COLO829 (cell line): ENCODE measurements at regions not wholly inside any gene's neighbourhood (a gene's known extent, or its start where the extent isn't known, plus 50 kb on each side); places are given as distances from the start of the nearest gene placed in this dataset.
"Not testable (repeated sequence)": the region's sequence is repeated elsewhere in the genome, so short reads cannot be mapped to it uniquely, and the experiment has no call there.

ENCODE experiments used
- DNase-seq: peaks from one replicate; pipeline ENCODE4 v3.0.0; 2012; ENCODE audit warnings: low spot score

GRCh38 chr1:166307261-166308188 lies 140.7 kb upstream of the FAM78B start:
- no peak for DNase-seq

- DNase-seq: not testable (repeated sequence)
These were observed 149.5 kb upstream of the FAM78B start for GRCh38 chr1:166316306-166316705.

- DNase-seq: no peak
These were observed 155.7 kb upstream of the FAM78B start for GRCh38 chr1:166322470-166322869.

DNA sequence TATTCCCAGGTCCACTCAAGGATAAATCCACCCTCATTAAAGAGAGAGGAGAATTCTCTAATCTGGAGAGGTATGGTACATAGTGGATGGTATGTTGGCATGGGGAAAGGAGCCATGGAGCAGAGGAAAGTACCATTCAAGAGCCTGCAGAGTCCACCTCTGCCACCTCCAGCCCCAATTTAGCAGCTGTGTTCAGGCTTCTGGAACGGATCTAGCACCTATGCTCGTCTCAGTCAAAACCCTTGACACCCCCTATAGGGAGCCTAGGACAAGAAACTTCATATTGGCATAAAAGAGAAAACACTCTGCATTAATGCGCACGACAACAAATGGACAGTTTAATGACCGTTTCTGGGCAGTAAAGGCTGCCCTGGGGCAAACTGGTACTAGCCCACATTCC lies 161.1 kb upstream of the FAM78B start:
- no peak for DNase-seq

- DNase-seq: no peak
These were observed 162.2 kb upstream of the FAM78B start for GRCh38 chr1:166328956-166329355.

DNA sequence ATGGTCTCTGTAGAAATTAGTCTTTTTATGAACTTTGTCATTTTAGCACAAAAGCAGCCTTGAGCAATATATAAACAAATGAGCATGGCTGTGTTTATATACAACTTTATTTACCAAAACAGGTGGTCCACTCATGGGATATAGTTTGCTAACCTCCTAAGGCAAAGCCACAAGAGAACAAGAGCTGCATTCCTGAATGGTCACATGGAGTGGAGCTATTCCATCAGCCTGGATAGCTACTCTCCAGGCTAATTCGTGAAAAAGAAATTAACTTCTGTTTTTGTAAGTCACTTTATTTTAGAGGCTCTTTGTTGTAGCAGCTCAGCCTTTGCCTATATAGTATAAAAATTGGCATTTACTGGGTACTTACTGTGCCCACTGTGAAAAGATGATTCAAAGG lies 163.3 kb upstream of the FAM78B start:
- no peak for DNase-seq

- DNase-seq: no peak
These were observed 171.3 kb upstream of the FAM78B start for GRCh38 chr1:166338105-166338504.

DNA sequence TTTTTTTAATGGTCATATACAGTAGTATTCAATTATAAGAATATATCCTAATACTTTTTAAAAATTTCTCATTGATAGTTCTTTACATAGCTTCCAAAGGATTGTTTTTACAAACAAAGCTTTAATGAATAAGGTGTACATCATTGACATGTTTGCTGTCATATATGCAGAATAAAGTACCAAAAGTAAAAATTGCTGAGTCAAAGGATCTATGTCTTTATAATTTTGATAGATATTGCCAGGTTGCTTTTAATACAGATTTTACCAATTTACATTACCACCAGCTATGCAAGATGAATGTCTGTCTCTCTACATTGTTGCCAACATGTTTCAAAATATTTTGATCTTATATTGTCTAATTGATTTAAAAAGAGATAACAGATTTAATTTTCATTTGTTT lies 173.9 kb upstream of the FAM78B start:
- no peak for DNase-seq

GRCh38 chr1:166343276-166343675 lies 176.5 kb upstream of the FAM78B start:
- DNase-seq: no peak

GRCh38 chr1:166350490-166350889 lies 183.7 kb upstream of the FAM78B start:
- no peak for DNase-seq

- no peak for DNase-seq
These were observed 184.9 kb upstream of the FAM78B start for GRCh38 chr1:166351676-166352075.

DNA sequence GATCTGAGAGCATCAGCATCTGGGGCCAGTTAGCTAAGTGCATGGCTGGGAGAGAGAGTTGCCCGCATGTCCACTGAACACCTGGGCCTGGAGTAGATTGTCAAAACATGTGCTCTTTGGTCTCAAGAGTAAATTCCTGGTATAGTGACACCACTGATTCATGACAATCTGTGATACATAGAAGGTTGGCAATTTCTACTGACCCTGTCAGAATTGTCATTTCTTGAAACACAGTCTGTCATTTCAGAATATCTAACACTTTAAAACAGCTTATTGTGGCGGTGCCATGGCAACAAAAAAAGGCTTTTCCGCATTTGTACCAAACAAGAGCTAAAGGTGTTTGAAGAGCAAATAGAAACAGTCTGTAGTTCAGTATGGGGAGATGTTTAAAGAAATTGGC lies 186.4 kb upstream of the FAM78B start:
- no peak for DNase-seq

DNA sequence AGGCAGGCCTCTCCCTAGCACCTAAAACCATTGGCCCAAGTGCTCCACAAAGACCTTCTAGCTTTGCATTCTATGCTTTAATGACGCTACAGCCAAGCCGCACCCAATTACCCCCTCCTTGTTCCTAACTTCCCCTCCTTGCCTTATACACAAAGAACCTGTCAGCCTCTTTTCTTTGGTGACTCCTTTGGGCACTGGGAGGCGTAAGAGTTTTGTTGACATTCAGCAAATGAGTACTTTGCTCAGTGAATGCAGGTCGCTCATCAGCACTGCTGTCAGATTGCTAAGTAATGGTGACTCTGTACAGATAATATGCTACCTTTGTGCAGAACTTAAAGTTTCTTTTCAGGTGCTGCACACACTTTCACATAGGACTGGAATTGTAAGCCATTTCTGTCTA lies 187.6 kb upstream of the FAM78B start:
- no peak for DNase-seq

DNA sequence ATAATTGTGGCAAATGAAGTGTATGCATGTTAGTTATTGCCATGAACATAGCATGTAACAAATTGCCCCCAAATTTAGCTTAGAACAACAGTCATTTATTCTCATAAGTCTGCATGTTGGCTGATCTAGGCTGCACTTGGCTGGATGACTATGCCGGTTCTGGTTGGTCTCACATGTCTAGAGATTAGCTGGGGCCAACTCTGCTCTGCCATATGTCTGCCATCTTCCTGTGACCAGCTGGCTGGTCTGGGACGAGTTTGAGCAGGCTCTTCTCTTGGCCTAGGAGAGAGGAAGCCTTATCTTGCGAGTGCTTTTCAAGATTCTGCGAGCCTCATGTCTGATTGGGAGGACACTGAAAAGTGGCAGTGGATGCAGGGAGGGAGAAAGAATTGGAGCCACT lies 198.3 kb upstream of the FAM78B start:
- DNase-seq: no peak

DNA sequence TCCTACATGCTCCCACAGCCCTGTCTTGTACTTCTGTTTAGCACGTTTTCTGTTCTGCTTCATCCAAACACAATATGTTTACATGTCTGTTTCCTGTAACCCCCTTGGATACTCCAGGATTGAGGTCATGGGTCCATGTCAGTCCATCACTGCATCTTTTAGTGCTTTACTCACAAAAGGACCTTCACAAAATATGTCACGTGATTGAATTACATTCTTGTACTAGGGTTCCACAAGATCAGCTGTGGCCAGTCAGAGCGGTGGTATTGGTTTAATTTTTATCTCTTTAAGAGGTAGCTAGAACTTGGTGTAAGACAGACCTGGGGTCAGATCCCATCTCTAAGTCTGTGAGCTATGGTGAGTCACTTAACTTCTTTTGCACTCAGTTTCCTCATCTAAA lies 201.2 kb upstream of the FAM78B start:
- DNase-seq: no peak

- peak; percentile 74 for DNase-seq
These were observed 211.1 kb upstream of the FAM78B start for GRCh38 chr1:166377896-166378295.

GRCh38 chr1:166378805-166379204 lies 212.0 kb upstream of the FAM78B start:
- no peak for DNase-seq

DNA sequence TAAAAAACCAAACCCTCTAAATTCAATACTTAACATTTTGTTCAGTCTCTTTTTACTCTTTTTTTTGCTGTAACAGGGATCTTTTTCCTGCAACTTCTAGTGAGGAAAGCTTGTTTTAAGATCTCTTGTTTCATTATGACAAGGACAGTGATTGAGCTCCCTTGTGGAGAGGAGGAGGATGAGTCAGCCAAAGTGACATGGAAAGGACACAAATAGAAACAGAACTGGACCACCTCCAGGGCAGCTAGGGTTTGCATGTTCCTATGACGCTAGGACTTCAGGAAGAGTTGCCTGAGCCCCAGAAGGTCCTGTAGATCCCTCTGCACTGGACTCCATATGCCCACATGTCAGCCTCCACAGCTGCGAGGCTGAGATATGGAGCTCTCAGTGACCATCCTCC lies 212.6 kb upstream of the FAM78B start:
- peak; percentile 61 for DNase-seq

GRCh38 chr1:166383137-166383536 lies 216.3 kb upstream of the FAM78B start:
- no peak for DNase-seq

- no peak for DNase-seq
These were observed 217.0 kb upstream of the FAM78B start for GRCh38 chr1:166383635-166384346.

DNA sequence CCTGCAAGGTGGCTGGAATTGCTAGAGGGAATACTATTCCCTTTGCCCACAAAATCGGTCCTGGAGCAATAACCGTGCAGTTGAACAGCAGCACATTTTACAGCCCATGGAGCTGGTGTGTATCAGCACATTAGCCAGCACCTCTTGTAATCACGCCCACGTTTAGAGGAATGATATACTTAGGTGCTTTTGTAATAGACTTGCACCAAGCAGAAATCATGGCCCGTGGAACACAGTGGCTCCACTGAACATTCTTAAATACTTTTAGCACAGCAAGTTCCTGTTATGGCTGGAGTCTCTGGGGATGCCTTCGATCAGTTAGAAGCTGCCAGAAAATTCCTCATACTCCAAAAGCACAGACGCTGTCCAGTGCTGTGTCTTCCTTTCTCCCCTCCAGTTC lies 218.1 kb upstream of the FAM78B start:
- DNase-seq: no peak

GRCh38 chr1:166390366-166391033 lies 223.7 kb upstream of the FAM78B start:
- DNase-seq: no peak
